Brain microvascular endothelial cell (primary cell): ENCODE measurements at regions not wholly inside any gene's neighbourhood (a gene's known extent, or its start where the extent isn't known, plus 50 kb on each side); places are given as distances from the start of the nearest gene placed in this dataset.

Experiments used
- DNase-seq: peaks from one replicate; pipeline ENCODE4 v3.0.0-alpha.2; 2020
- H3K27ac ChIP-seq: fragments of 250-450 bp; sonication (Bioruptor Pico); 2 replicates; pipeline ENCODE4 v1.5.1; 2020; ENCODE audit warnings: mild to moderate bottlenecking, moderate library complexity
- H3K27me3 ChIP-seq: fragments of 250-450 bp; sonication (Bioruptor Pico); replicated peaks from 2 replicates; pipeline ENCODE4 v1.5.1; 2020; ENCODE audit warnings: mild to moderate bottlenecking
- H3K36me3 ChIP-seq: fragments of 250-450 bp; sonication (Bioruptor Pico); replicated peaks from 2 replicates; pipeline ENCODE4 v1.5.1; 2020; ENCODE audit warnings: mild to moderate bottlenecking
- H3K4me3 ChIP-seq: 2 replicates; pipeline ENCODE4 v1.5.1; 2011; ENCODE audit warnings: low read depth, mild to moderate bottlenecking, control low read depth, low read length, moderate library complexity
- CTCF ChIP-seq: IDR thresholded peaks from 2 replicates; pipeline ENCODE4 v1.5.1; 2011; ENCODE audit warnings: low read depth, mild to moderate bottlenecking, moderate library complexity, low read length, control low read depth, inconsistent platforms; ENCODE audit errors: missing control alignments
- in situ Hi-C: cut with HindIII; loops from 2 replicates; pipeline ENCODE4 v1.10.0; 2017; ENCODE audit warnings: low sequenced_read_pairs, low pct_ligation_motif_present

- H3K27me3 ChIP-seq = no peaks in the 10 kb centered on the region
- H3K4me3 ChIP-seq = no peak overlapping the region
- H3K27ac ChIP-seq = no peak overlapping the region
- no peaks in the 10 kb centered on the region for H3K36me3 ChIP-seq
- in situ Hi-C loops = no loop called here
- no peak for TF ChIP-seq CTCF
- DNase-seq = no peak
Measured at GRCh38 chr5:91214571-91214970, 168.5 kb downstream of the ARRDC3 start.
